Esophagus squamous epithelium (tissue), 5 donors: ENCODE measurements at regions not wholly inside any gene's neighbourhood (a gene's known extent, or its start where the extent isn't known, plus 50 kb on each side); places are given as distances from the start of the nearest gene placed in this dataset.
"Not testable (repeated sequence)": the region's sequence is repeated elsewhere in the genome, so short reads cannot be mapped to it uniquely, and the experiment has no call there.

Experiments
- DNase-seq: peaks from one replicate; lab custom pipeline; 2025; lab: John Stamatoyannopoulos, UW
- H3K27ac ChIP-seq, 4 donors: fragments of 200-600 bp; sonication (generic); one replicate each; pipeline ENCODE4 v1.5.1; 2016 to 2019; ENCODE audit warnings: mild to moderate bottlenecking in 1 of 4
- H3K27me3 ChIP-seq, 4 donors: fragments of 200-600 bp; sonication (generic); 1 replicate in 3 of 4; 2 replicates in 1 of 4; pipeline versions ENCODE4 v1.5.1 to v1.6.0; 2017 to 2021; ENCODE audit warnings: antibody characterized with exemption in 1 of 4
- H3K36me3 ChIP-seq, 3 donors: fragments of 200-600 bp; sonication (generic); one replicate each; pipeline ENCODE4 v1.5.1; 2016 to 2019
- H3K4me1 ChIP-seq, 3 donors: fragments of 200-600 bp; sonication (generic); one replicate each; pipeline ENCODE4 v1.5.1; 2017 to 2019
- H3K4me3 ChIP-seq, 4 donors: fragments of 200-600 bp; sonication (generic); 1 replicate in 3 of 4; 2 replicates in 1 of 4; pipeline ENCODE4 v1.5.1; 2016 to 2019; ENCODE audit warnings: mild to moderate bottlenecking in 2 of 4, moderate library complexity in 1 of 4
- H3K9me3 ChIP-seq, 3 donors: fragments of 200-600 bp; sonication (generic); one replicate each; pipeline ENCODE4 v1.5.1; 2016 to 2019
- POLR2A ChIP-seq, 4 donors: fragments of 450-650 bp; IDR thresholded peaks; one replicate each; pipeline ENCODE4 v1.6.1; 2017; ENCODE audit warnings: antibody characterized with exemption in 4 of 4, mild to moderate bottlenecking in 4 of 4, moderate library complexity in 3 of 4
- WGBS, 2 donors: methylation state at CpG; one replicate each; pipeline ENCODE4 v1.1.5; 2018; 5-methylcytosine and 5-hydroxymethylcytosine counted together
- intact Hi-C: fragments of 100-400 bp; cut with DNase I; formaldehyde crosslinking; loops from one replicate; pipeline ENCODE4 v1.15.0; 2022
- TF ChIP-seq, protein P1 (sequence below), 6 experiments: fragments of 450-650 bp in 4 of 6; fragments of 200-600 bp in 2 of 6; sonication (generic) in 2 of 6; IDR thresholded peaks; one replicate each; pipeline ENCODE4 v1.5.1; 2016 to 2019; ENCODE audit warnings: antibody characterized with exemption in 6 of 6, mild to moderate bottlenecking in 4 of 6, moderate library complexity in 4 of 6
- donor health status: DM: yes; HTN: yes; CAD: no.

DNA sequence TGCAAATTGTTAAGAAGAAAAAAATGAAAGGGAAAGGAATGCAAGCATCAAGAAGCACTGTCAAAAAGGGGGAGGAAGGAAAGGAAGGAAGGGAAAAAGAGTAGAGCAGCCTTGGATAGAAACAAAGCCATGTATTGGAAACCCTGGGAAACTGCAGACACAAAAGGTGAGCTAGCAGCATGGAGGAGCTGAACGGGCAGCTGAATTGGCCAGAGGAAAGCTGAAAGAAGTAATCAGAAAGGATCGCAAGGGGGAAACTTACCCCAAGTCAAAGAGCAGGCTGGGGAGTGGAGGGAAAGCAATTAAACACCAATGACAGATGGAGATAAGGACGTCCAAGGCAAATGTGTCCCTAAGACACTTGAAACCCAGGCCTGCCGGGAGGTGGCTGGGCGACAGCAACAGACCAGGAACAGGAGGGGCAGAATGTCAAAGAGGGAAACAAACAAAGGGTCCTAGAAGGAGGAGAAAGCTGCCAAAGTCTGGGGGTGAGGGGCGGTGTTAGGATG is 93.8 kb upstream of the SVIL start:
- TF ChIP-seq, protein P1, sequence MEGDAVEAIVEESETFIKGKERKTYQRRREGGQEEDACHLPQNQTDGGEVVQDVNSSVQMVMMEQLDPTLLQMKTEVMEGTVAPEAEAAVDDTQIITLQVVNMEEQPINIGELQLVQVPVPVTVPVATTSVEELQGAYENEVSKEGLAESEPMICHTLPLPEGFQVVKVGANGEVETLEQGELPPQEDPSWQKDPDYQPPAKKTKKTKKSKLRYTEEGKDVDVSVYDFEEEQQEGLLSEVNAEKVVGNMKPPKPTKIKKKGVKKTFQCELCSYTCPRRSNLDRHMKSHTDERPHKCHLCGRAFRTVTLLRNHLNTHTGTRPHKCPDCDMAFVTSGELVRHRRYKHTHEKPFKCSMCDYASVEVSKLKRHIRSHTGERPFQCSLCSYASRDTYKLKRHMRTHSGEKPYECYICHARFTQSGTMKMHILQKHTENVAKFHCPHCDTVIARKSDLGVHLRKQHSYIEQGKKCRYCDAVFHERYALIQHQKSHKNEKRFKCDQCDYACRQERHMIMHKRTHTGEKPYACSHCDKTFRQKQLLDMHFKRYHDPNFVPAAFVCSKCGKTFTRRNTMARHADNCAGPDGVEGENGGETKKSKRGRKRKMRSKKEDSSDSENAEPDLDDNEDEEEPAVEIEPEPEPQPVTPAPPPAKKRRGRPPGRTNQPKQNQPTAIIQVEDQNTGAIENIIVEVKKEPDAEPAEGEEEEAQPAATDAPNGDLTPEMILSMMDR (IDR thresholded peaks at IDR 0.05), result no peak
- no peak for TF ChIP-seq POLR2A (IDR thresholded peaks at IDR 0.05)
- Histone ChIP-seq H3K27me3 (no peaks in the 10 kb centered on the region), H3K4me3 (no peak overlapping the region), H3K9me3 (no peaks in the 10 kb centered on the region), H3K4me1 (peaks cover 15 to 100% (median 48%) of the 10 kb centered on the region in 3 donors), H3K27ac (peak overlapping the region; percentile 36 to 58 (median 43)), H3K36me3 (peaks cover 0 to 13% (median 0%) of the 10 kb centered on the region in 3 donors)
- WGBS, 2 donors, result 39 to 59% methylated on average over 6 of the region's 6 CpGs
- intact Hi-C loops, result no loop called here
- DNase-seq, result no peak

DNA sequence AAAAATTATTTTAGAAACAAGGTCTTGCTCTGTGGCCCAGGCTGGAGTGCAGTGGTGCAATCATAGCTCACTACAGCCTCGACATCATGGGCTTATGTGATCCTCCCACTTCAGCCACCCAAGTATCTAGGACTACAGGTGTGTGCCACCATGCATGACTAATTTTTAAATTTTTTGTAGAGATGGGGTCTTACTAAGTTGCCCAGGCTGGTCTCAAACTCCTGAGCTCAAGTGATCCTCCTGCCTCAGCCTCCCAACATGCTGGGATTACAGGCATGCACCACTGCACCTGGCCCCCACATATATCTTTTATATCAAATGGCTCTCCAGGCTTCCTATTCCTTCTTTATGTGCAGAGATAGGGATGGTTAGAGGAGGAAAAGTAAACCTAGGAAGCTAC is 91.2 kb upstream of the SVIL start:
- DNase-seq, H3K27me3 ChIP-seq, H3K4me3 ChIP-seq, intact Hi-C loops, H3K9me3 ChIP-seq: not testable (repeated sequence)
- Histone ChIP-seq H3K27ac (peak overlapping the region in 2 of 4 donors; percentile 26 to 36), H3K36me3 (peaks cover 0 to 13% (median 0%) of the 10 kb centered on the region in 3 donors), H3K4me1 (peaks cover 10 to 95% (median 45%) of the 10 kb centered on the region in 3 donors)
- WGBS, 2 donors, result 13 to 37% methylated on average over 1 of the region's 1 CpG

DNA sequence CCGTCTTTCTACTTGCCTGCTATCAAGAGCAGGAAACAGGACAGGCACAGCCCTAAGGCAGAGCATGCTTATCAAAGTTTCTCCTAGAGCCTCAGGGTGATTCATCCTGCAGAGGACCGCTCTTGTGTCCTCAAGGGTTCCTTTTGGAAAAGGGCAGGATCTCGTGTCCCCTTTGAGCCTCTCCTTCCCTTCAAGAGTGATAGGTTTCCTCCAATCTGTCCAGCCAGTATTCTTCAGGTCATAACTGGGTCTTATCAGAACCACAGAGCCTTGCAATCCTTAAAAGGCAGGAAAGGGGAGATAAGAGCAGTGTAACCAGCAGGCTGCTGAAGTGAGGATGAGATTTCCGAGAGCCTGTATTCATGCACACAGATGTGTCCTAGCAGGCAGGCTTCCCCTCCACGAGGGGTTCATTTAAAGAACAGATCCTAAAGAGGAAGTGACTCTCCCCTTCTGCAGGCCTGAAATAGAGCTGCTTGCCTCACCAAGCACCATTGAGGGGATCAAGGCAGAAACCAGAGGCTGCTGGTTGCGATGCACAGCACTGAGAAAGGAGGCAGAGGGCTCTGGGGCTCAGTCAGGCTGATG is 90.5 kb upstream of the SVIL start:
- Histone ChIP-seq H3K27ac (peak overlapping the region; percentile 15 to 54 (median 33)), H3K4me3 (no peak overlapping the region), H3K9me3 (no peaks in the 10 kb centered on the region), H3K36me3 (peaks cover 0 to 15% (median 0%) of the 10 kb centered on the region in 3 donors), H3K27me3 (no peaks in the 10 kb centered on the region), H3K4me1 (peaks cover 10 to 88% (median 38%) of the 10 kb centered on the region in 3 donors)
- DNase-seq, result no peak
- intact Hi-C loops, result no loop called here
- TF ChIP-seq, protein P1 (IDR thresholded peaks at IDR 0.05), result no peak
- TF ChIP-seq POLR2A (IDR thresholded peaks at IDR 0.05), result no peak
- 30 to 43% methylated on average over 6 of the region's 6 CpGs for WGBS, 2 donors

DNA sequence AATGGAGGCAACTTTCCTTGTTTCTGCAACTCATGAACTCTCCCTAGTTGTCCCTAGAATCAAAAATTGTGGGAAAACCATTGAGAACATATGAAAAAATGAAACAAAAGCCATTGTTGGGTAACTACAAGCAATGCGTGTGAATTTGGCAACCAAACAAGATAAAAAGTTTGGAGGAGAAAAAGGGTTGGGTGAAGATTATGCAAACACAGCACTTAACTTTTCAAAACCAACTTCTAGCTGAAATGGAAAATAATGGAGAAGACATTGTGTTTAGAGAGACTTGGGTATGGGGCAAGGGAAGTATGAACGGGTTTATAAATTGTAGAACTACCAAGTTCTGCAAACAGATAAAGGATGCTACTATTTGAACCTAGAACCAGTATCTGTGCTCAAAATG is 89.0 kb upstream of the SVIL start:
- TF ChIP-seq POLR2A (IDR thresholded peaks at IDR 0.05), result no peak
- TF ChIP-seq, protein P1 (IDR thresholded peaks at IDR 0.05), result no peak
- intact Hi-C loops, result no loop called here

DNA sequence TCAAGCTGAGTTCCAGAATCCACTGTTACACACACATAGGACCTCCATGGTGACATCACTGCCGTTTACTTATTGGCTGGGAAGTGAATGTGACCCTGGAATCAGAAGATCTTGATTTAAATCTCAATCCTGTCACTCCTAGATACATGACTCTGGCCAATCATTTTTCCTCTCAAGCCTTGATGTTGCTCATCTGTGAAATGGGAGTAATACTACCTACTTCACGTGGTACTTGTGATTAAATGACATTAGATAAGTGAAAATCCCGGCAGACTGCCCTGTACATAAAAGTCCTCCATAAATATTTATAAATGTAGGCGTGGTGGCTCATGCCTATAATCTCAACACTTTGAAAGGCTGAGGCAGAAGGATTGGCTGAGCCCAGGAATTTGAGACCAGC is 88.0 kb upstream of the SVIL start:
- intact Hi-C loops, result no loop called here
- TF ChIP-seq POLR2A (IDR thresholded peaks at IDR 0.05), result no peak
- TF ChIP-seq, protein P1 (IDR thresholded peaks at IDR 0.05), result no peak
- Histone ChIP-seq H3K36me3 (peaks cover 0 to 11% (median 0%) of the 10 kb centered on the region in 3 donors), H3K9me3 (peaks cover 0 to 7% (median 6%) of the 10 kb centered on the region in 3 donors), H3K27me3 (no peaks in the 10 kb centered on the region), H3K27ac (peak overlapping the region; percentile 19 to 49 (median 38)), H3K4me1 (peaks cover 10 to 75% (median 25%) of the 10 kb centered on the region in 3 donors), H3K4me3 (no peak overlapping the region)
- no peak for DNase-seq
- 48 to 60% methylated on average over 4 of the region's 4 CpGs for WGBS, 2 donors

More for the DNA sequence above, 89.0 kb upstream of the SVIL start:
- H3K4me1 ChIP-seq, result peaks cover 10 to 78% (median 32%) of the 10 kb centered on the region in 3 donors
- H3K9me3 ChIP-seq, result peaks cover 0 to 7% (median 6%) of the 10 kb centered on the region in 3 donors
- H3K4me3 ChIP-seq, result no peak overlapping the region
- peaks cover 0 to 11% (median 0%) of the 10 kb centered on the region in 3 donors for H3K36me3 ChIP-seq
- whole genome bisulfite sequencing, 2 donors, result 26 to 43% methylated on average over 2 of the region's 2 CpGs
- DNase-seq, result no peak
- peak overlapping the region in 3 of 4 donors; percentile 19 to 40 (median 36) for H3K27ac ChIP-seq
- H3K27me3 ChIP-seq, result no peaks in the 10 kb centered on the region
